ENCODE measurements at regions not wholly inside any gene's neighbourhood (a gene's known extent, or its start where the extent isn't known, plus 50 kb on each side); places are given as distances from the start of the nearest gene placed in this dataset.

- Mint-ChIP-seq H3K27ac (no peak overlapping the region), H3K9me3 (no peaks in the 10 kb centered on the region), H3K36me3 (no peaks in the 10 kb centered on the region)
- ATAC-seq = no peak
- DNase-seq (ENCODE audit: low spot score in 2 of 2) = no peak
Measured at GRCh38 chr1:157189986-157190982, 52.1 kb upstream of the ETV3 start.

- no peak for ATAC-seq
- Mint-ChIP-seq H3K9me3 (no peaks in the 10 kb centered on the region), H3K27ac (peak overlapping the region in 1 of 2 donors; percentile 33), H3K36me3 (no peaks in the 10 kb centered on the region)
- DNase-seq (ENCODE audit: low spot score in 2 of 2) = no peak
Measured at GRCh38 chr1:157189096-157189495, 50.9 kb upstream of the ETV3 start.
